Central memory CD8-positive, alpha-beta T cell (primary cell): ENCODE measurements at regions not wholly inside any gene's neighbourhood (a gene's known extent, or its start where the extent isn't known, plus 50 kb on each side); places are given as distances from the start of the nearest gene placed in this dataset.
"Not testable (repeated sequence)": the region's sequence is repeated elsewhere in the genome, so short reads cannot be mapped to it uniquely, and the experiment has no call there.

Experiments used
- ATAC-seq: fragments of 150-1000 bp; cut with Tn5 transposase; replicated peaks from 2 replicates; pipeline ENCODE4 v1.10.0; 2022; ENCODE audit warnings: mild to moderate bottlenecking, moderate FRiP score, moderate number of reproducible peaks; ENCODE audit not compliant: poor library complexity, severe bottlenecking; ENCODE audit errors: extremely low read depth
- DNase-seq, 2 donors: peaks; one replicate each; pipeline ENCODE4 v3.0.0; 2021; ENCODE audit warnings: low spot score in 2 of 2
- H3K27ac Mint-ChIP-seq: one replicate; pipeline ENCODE4 v1.8.0; 2022; ENCODE audit warnings: low read depth, mild to moderate bottlenecking, moderate library complexity, mixed read lengths
- H3K27me3 Mint-ChIP-seq: one replicate; pipeline ENCODE4 v1.8.0; 2022; ENCODE audit warnings: mixed read lengths
- H3K36me3 Mint-ChIP-seq: one replicate; pipeline ENCODE4 v1.8.0; 2022; ENCODE audit warnings: mild to moderate bottlenecking, moderate library complexity, mixed read lengths; ENCODE audit not compliant: insufficient read depth
- H3K4me1 Mint-ChIP-seq: one replicate; pipeline ENCODE4 v1.8.0; 2022; ENCODE audit warnings: mixed read lengths
- H3K4me3 Mint-ChIP-seq: one replicate; pipeline ENCODE4 v1.8.0; 2022; ENCODE audit warnings: mild to moderate bottlenecking, moderate library complexity, mixed read lengths
- H3K9me3 Mint-ChIP-seq: one replicate; pipeline ENCODE4 v1.8.0; 2022; ENCODE audit warnings: mixed read lengths

DNA sequence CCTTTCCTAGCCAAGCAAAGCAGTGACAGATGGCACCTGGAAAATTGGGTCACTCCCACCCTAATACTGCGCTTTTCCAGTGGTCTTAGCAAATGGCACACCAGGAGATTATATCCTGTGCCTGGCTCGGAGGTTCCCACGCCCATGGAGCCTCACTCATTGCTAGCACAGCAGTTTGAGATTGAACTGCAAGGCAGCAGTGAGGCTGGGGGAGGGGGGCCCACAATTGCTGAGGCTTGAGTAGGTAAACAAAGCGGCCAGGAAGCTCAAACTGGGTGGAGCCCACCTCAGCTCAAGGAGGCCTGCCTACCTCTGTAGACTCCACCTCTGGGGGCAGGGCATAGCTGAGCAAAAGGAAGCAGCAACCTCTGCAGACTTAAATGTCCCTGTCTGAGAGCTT is 635.0 kb downstream of the C12orf50 start:
- not testable (repeated sequence) for H3K36me3 Mint-ChIP-seq, H3K4me1 Mint-ChIP-seq, H3K4me3 Mint-ChIP-seq, ATAC-seq, H3K27me3 Mint-ChIP-seq, DNase-seq, H3K27ac Mint-ChIP-seq
- peaks cover 11% of the 10 kb centered on the region for H3K9me3 Mint-ChIP-seq

DNA sequence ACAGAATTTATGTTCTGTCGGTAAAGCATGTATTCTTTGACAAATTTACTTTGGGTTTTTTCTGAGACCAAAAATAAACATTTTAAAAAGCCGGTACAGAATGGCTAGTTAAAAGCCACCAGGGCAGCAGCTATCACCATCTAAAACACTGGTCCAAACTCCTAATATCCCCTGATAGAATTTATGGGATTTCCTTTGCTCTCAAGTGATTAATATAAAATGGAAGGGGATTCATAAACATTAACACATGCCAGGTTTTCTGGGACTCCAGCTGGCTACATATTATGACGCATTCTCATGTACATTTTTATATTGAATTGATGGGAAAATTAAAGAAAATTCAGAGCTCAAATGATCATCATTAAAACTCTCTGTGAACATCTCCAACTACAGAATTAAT is 640.8 kb downstream of the C12orf50 start:
- H3K9me3 Mint-ChIP-seq = peaks cover 15% of the 10 kb centered on the region
- no peaks in the 10 kb centered on the region for H3K4me1 Mint-ChIP-seq
- H3K36me3 Mint-ChIP-seq = peaks cover 2% of the 10 kb centered on the region
- no peaks in the 10 kb centered on the region for H3K27me3 Mint-ChIP-seq
- DNase-seq (no peak), ATAC-seq (no peak)
- H3K4me3 Mint-ChIP-seq = no peak overlapping the region
- H3K27ac Mint-ChIP-seq = no peak overlapping the region

DNA sequence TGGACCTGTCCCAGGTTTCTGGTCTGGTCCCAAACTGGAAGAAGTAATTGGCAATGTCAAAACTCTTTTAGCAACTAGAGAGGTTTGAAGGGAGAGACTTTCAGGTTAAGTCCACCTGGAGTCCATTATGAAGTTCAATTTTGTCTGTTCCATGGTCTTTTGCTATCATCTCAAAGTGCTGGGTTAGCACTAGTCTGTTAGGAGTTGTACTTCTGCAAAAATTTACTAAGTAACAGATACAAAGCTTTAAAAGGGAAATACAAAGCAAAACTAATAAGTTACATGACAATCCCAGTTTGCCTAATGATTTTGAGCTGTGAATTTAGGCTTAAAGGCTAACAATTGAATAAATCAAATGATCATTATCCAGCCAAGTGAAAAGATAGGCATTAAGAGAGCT is 643.9 kb downstream of the C12orf50 start:
- DNase-seq (no peak), ATAC-seq (no peak)
- H3K9me3 Mint-ChIP-seq = peaks cover 9% of the 10 kb centered on the region
- no peak overlapping the region for H3K4me3 Mint-ChIP-seq
- H3K27me3 Mint-ChIP-seq = no peaks in the 10 kb centered on the region
- no peak overlapping the region for H3K27ac Mint-ChIP-seq
- H3K36me3 Mint-ChIP-seq = peaks cover 2% of the 10 kb centered on the region
- no peaks in the 10 kb centered on the region for H3K4me1 Mint-ChIP-seq

DNA sequence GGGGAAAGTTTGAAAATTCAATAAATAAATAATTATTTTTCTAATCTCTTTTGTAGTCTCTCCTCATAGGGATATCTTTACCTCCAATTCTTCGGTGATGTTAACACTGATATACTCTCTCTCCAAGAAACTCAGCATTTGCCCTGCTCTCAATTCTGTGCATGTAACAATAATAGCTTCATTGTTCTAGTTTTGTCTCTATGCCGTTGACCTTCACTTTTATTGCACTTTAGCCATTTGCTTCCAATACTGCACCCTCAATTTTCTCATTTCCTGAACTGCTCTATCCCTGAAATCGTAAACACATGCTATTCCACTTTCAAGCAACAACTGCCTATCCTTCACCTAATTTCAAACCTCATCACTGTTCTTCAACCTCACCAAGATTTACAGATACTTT is 645.0 kb downstream of the C12orf50 start:
- Mint-ChIP-seq H3K27me3 (no peaks in the 10 kb centered on the region), H3K9me3 (peaks cover 9% of the 10 kb centered on the region), H3K27ac (no peak overlapping the region), H3K36me3 (peaks cover 2% of the 10 kb centered on the region), H3K4me1 (no peaks in the 10 kb centered on the region), H3K4me3 (no peak overlapping the region)
- ATAC-seq = no peak
- no peak for DNase-seq

- Mint-ChIP-seq H3K9me3 (peaks cover 9% of the 10 kb centered on the region), H3K4me1 (no peaks in the 10 kb centered on the region), H3K27me3 (no peaks in the 10 kb centered on the region), H3K4me3 (no peak overlapping the region), H3K36me3 (peaks cover 2% of the 10 kb centered on the region), H3K27ac (no peak overlapping the region)
- no peak for ATAC-seq
- no peak for DNase-seq
Observed at GRCh38 chr12:87383680-87384079, 645.5 kb downstream of the C12orf50 start.

DNA sequence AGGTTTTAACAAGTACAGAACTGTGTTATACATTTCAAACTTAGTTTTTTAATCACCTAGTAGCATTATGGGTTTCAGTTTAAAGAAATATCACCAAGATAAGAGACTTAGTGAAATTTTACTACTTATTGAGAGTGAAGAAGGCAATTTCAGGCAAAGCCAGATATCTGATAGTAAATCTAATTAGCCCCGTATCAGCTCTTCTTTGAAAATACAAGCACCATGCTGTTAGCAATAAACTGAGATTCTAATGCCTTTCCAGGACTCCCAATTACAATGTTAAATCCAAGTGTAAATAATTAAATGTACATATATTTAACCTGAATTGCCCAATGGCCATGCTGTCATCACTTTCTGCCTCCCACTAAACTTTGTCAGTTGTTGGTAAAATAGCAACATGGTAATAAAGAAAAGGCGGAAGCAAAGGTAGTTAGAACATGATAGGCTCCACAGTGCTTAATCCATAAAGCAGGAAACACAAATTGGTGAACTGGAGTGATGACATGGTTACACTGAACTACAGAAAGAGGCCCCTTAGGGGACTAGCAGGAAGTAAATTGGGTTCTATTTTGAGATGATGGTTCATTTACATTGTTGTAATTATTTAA is 646.1 kb downstream of the C12orf50 start:
- Mint-ChIP-seq H3K36me3 (peaks cover 2% of the 10 kb centered on the region), H3K27me3 (no peaks in the 10 kb centered on the region), H3K9me3 (peaks cover 9% of the 10 kb centered on the region), H3K27ac (no peak overlapping the region), H3K4me3 (no peak overlapping the region), H3K4me1 (no peaks in the 10 kb centered on the region)
- DNase-seq (no peak), ATAC-seq (no peak)

DNA sequence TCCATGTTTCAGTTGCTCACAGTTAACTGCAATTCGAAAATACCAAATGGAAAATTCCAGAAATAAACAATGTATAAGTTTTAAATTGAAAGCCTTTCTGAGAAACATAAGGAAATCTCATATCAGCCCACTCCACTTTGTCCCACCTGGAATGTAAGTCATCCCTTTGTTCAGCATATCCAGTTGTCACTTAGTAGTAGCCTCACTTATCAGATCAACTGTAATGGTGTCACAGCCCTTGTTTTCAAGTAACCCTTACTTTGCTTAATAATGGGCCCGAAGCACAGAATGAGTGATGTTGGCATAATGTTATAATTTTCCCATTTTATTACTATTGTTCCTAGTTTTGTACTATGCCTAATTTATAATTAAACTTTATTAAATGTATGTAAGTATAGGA is 646.8 kb downstream of the C12orf50 start:
- no peak for ATAC-seq
- peaks cover 2% of the 10 kb centered on the region for H3K36me3 Mint-ChIP-seq
- H3K27me3 Mint-ChIP-seq = no peaks in the 10 kb centered on the region
- no peak overlapping the region for H3K27ac Mint-ChIP-seq
- peaks cover 9% of the 10 kb centered on the region for H3K9me3 Mint-ChIP-seq
- no peak for DNase-seq
- H3K4me1 Mint-ChIP-seq = no peaks in the 10 kb centered on the region
- H3K4me3 Mint-ChIP-seq = no peak overlapping the region

- Mint-ChIP-seq H3K27ac (no peak overlapping the region), H3K4me1 (no peaks in the 10 kb centered on the region), H3K4me3 (no peak overlapping the region), H3K36me3 (no peaks in the 10 kb centered on the region), H3K27me3 (no peaks in the 10 kb centered on the region), H3K9me3 (peaks cover 4% of the 10 kb centered on the region)
- ATAC-seq (no peak), DNase-seq (no peak)
Observed at GRCh38 chr12:87381742-87382141, 647.5 kb downstream of the C12orf50 start.

DNA sequence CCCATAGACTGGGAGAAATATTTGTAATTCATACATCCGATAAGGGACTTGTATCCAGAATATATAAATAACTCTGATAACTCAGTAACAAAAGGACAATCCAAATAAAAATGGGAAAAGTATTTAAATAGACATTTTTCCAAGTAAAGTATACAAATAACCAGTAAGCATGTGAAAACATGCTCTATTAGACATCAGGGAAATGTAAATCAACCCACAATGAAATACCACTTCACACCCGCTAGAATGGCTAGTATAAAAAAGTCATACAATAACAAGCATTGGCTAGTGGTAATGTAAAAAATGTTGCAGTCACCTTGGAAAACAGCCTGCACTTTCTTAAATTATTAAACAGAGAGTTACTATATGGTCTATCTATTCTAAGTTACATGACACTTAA is 650.7 kb downstream of the C12orf50 start:
- Mint-ChIP-seq H3K36me3 (no peaks in the 10 kb centered on the region), H3K27ac (no peak overlapping the region), H3K9me3 (no peaks in the 10 kb centered on the region), H3K4me1 (no peaks in the 10 kb centered on the region), H3K27me3 (no peaks in the 10 kb centered on the region), H3K4me3 (no peak overlapping the region)
- ATAC-seq (no peak), DNase-seq (no peak)

DNA sequence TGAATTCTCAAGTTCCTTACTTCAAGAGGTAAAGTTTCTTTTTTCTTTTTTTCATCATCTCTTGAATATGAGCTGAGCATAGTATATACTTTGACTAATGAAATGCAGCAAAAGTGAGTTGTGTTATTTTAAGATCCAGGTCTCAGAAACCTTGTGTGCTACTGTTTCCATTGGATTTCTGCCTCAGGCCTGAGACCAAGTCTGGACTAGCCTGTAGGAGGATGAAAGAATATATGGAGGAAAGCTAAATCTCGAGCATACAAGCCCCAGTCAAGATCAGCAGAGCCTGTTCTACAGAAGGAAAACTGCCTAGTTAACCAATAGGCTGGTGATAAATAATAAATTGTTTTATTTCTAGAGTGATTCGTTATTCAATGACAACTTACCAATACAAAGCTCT is 652.5 kb downstream of the C12orf50 start:
- Mint-ChIP-seq H3K4me1 (no peaks in the 10 kb centered on the region), H3K4me3 (no peak overlapping the region), H3K27ac (no peak overlapping the region), H3K27me3 (no peaks in the 10 kb centered on the region), H3K36me3 (no peaks in the 10 kb centered on the region), H3K9me3 (no peaks in the 10 kb centered on the region)
- DNase-seq = no peak
- ATAC-seq = no peak

- no peak for DNase-seq
- Mint-ChIP-seq H3K9me3 (peaks cover 3% of the 10 kb centered on the region), H3K36me3 (no peaks in the 10 kb centered on the region), H3K4me1 (no peaks in the 10 kb centered on the region), H3K27me3 (no peaks in the 10 kb centered on the region), H3K27ac (no peak overlapping the region), H3K4me3 (no peak overlapping the region)
- ATAC-seq = no peak
Observed at GRCh38 chr12:87369161-87369560, 660.0 kb downstream of the C12orf50 start.

- no peaks in the 10 kb centered on the region for H3K4me1 Mint-ChIP-seq
- no peak overlapping the region for H3K4me3 Mint-ChIP-seq
- H3K27ac Mint-ChIP-seq = no peak overlapping the region
- H3K9me3 Mint-ChIP-seq = peaks cover 9% of the 10 kb centered on the region
- no peaks in the 10 kb centered on the region for H3K27me3 Mint-ChIP-seq
- H3K36me3 Mint-ChIP-seq = no peaks in the 10 kb centered on the region
- DNase-seq = no peak
- no peak for ATAC-seq
Observed at GRCh38 chr12:87368259-87368658, 660.9 kb downstream of the C12orf50 start.

DNA sequence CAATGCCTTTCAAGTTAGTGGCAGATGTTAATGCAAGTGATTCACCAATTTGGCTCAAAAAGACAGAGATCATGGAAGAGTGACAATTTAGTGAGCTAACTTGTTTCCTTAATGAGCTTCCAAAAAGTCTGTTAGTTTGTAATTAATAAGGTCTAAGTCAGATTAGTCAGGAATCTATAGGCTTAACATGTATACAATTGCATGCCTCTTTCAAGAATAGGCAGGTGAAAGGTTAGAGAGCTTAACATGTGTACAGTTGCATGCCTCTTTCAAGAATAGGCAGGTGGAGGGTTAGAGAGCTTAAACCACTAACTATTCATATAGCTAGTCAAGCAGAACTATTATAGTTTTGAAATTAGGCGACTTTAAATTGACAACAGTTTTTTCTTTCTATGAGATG is 663.8 kb downstream of the C12orf50 start:
- no peaks in the 10 kb centered on the region for H3K36me3 Mint-ChIP-seq
- no peaks in the 10 kb centered on the region for H3K4me1 Mint-ChIP-seq
- ATAC-seq (no peak), DNase-seq (no peak)
- H3K9me3 Mint-ChIP-seq = peaks cover 29% of the 10 kb centered on the region
- no peaks in the 10 kb centered on the region for H3K27me3 Mint-ChIP-seq
- H3K27ac Mint-ChIP-seq = no peak overlapping the region
- no peak overlapping the region for H3K4me3 Mint-ChIP-seq
